GM12865 (cell line): ENCODE measurements at regions not wholly inside any gene's neighbourhood (a gene's known extent, or its start where the extent isn't known, plus 50 kb on each side); places are given as distances from the start of the nearest gene placed in this dataset.

ENCODE experiments used
- DNase-seq: peaks from one replicate; pipeline ENCODE4 v3.0.0; 2010; ENCODE audit warnings: low read depth
- H3K4me3 ChIP-seq: 2 replicates; pipeline ENCODE4 v1.5.1; 2011; ENCODE audit warnings: mild to moderate bottlenecking, low read depth, low read length, control low read depth
- CTCF ChIP-seq: IDR thresholded peaks from 2 replicates; pipeline ENCODE4 v1.5.1; 2011; ENCODE audit warnings: low read length, control low read depth, low read depth, inconsistent platforms; ENCODE audit not compliant: insufficient read depth; ENCODE audit errors: missing control alignments

DNA sequence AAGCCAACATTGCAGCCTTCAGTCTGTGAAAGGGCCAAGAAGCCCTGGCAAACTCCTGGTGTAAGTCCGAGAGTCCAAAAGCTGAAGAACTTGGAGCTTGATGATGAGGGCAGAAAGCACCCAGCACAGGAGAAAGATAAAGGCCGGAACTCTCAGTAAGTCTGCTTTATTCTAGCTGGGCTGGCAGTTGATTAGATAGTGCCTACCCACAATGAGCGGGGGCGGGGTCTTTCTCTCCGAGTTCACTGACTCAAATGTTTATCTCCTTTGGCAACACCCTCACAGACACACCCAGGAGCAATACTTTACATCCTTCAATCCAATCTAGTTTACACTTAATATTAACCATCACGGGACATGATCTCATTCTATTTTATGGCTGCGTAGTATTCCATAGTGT is 1317.1 kb downstream of the SLITRK1 start:
- H3K4me3 ChIP-seq: no peak overlapping the region
- DNase-seq: no peak
- TF ChIP-seq CTCF: no peak

DNA sequence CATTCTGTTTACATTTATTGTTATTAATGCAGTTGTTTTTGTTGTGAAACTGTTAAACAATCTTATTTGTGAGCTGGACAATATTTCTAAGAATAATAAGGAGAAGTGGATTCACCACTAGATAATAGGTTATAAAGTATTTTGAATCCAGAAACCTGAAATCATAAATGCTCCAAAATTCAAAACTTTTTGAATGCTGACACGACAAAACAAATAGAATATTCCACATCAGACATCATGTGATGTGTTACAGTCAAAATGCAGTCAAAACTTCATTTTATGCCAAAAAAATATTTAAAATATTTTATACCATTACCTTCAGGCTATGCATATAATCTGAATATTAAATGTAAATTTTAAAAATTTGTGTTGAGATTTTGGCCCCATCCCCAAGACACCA is 1321.4 kb downstream of the SLITRK1 start:
- DNase-seq: no peak
- no peak for TF ChIP-seq CTCF
- no peak overlapping the region for H3K4me3 ChIP-seq

- no peak for DNase-seq
- H3K4me3 ChIP-seq: no peak overlapping the region
- no peak for TF ChIP-seq CTCF
Observed at GRCh38 chr13:82522872-82523271, 1359.4 kb downstream of the SLITRK1 start.

GRCh38 chr13:82506805-82507414 is 1375.4 kb downstream of the SLITRK1 start:
- DNase-seq: no peak
- no peak overlapping the region for H3K4me3 ChIP-seq
- TF ChIP-seq CTCF: no peak

- TF ChIP-seq CTCF: no peak
Observed at GRCh38 chr13:82501834-82502233, 1380.4 kb downstream of the SLITRK1 start.

GRCh38 chr13:82480415-82480814 is 1401.9 kb downstream of the SLITRK1 start:
- no peak for TF ChIP-seq CTCF
- DNase-seq: no peak
- no peak overlapping the region for H3K4me3 ChIP-seq

More at GRCh38 chr13:82501834-82502233, 1380.4 kb downstream of the SLITRK1 start:
- no peak overlapping the region for H3K4me3 ChIP-seq
- no peak for DNase-seq

- H3K4me3 ChIP-seq: no peak overlapping the region
- TF ChIP-seq CTCF: no peak
- no peak for DNase-seq
Observed at GRCh38 chr13:82477436-82477835, 1404.8 kb downstream of the SLITRK1 start.
